GM12878 (cell line): ENCODE measurements at regions not wholly inside any gene's neighbourhood (a gene's known extent, or its start where the extent isn't known, plus 50 kb on each side); places are given as distances from the start of the nearest gene placed in this dataset.

Experiments
- ATAC-seq: fragments of 200-7000 bp; cut with Tn5 transposase; 3 replicates; pipeline ENCODE4 v1.9.1; 2020; ENCODE audit warnings: mild to moderate bottlenecking, moderate library complexity
- BruUV-seq: library from RNA; stranded (reverse); fragments of 400-500 nt; replicated peaks from 2 replicates; lab custom pipeline; 2021; lab: Mats Ljungman, UMichigan
- CTCF ChIA-PET: fragments of 300-600 bp; sonication (Branson Sonifier 250); formaldehyde crosslinking; extraction: SDS; loops from one replicate; lab custom pipeline; 2021; ENCODE audit warnings: inconsistent platforms; lab: Yijun Ruan, JAX
- POLR2A ChIA-PET: fragments of 350-600 bp; formaldehyde crosslinking; extraction: SDS; loops from one replicate; lab custom pipeline; 2021; ENCODE audit warnings: inconsistent platforms; lab: Charles Lee
- RAD21 ChIA-PET: fragments of 300-600 bp; sonication (Branson Sonifier 250); formaldehyde crosslinking; loops from one replicate; lab custom pipeline; 2023; ENCODE audit warnings: antibody characterized with exemption; ENCODE audit not compliant: unreplicated experiment; lab: Charles Lee
- SMC1A ChIA-PET: fragments of 300-600 bp; sonication (Branson Sonifier 250); formaldehyde crosslinking; loops from one replicate; lab custom pipeline; 2023; ENCODE audit not compliant: unreplicated experiment, uncharacterized antibody; lab: Charles Lee
- DNase-seq: peaks from one replicate; pipeline ENCODE4 v3.0.0-alpha.2; 2011; ENCODE audit warnings: low read depth, low spot score
- FAIRE-seq: peaks from 3 replicates; lab custom pipeline; 2011; peaks lifted over from hg19 to GRCh38; lab: Jason Lieb, UNC
- H2AFZ ChIP-seq: 2 replicates; pipeline ENCODE4 v1.6.0; 2011; ENCODE audit warnings: low read depth, low read length, control low read depth; ENCODE audit not compliant: control insufficient read depth
- H3K27ac ChIP-seq: 2 replicates; pipeline ENCODE4 v1.5.1; 2011; ENCODE audit warnings: control low read depth; ENCODE audit not compliant: control insufficient read depth, insufficient read depth
- H3K27me3 ChIP-seq, 2 experiments: replicated peaks in 1 of 2; 2 replicates each; pipeline versions ENCODE4 v1.6.0 to v1.6.1; 2011; ENCODE audit warnings: low read length in 1 of 2; ENCODE audit not compliant: control insufficient read depth in 2 of 2, insufficient read depth in 2 of 2
- H3K36me3 ChIP-seq, 2 experiments: 2 replicates each; pipeline ENCODE4 v1.5.1; 2011; ENCODE audit warnings: low read length in 1 of 2; ENCODE audit not compliant: control insufficient read depth in 2 of 2, insufficient read depth in 2 of 2
- H3K4me1 ChIP-seq: 2 replicates; pipeline ENCODE4 v1.6.1; 2011; ENCODE audit warnings: mild to moderate bottlenecking, low read length, moderate library complexity, mixed read lengths; ENCODE audit not compliant: control insufficient read depth, insufficient read depth
- H3K4me2 ChIP-seq: 2 replicates; pipeline ENCODE4 v1.6.0; 2011; ENCODE audit warnings: control low read depth; ENCODE audit not compliant: control insufficient read depth, insufficient read depth
- H3K4me3 ChIP-seq: fragments of 200-600 bp; sonication (generic); 2 replicates; pipeline ENCODE4 v1.5.1; 2016
- H3K79me2 ChIP-seq: 2 replicates; pipeline ENCODE4 v1.6.0; 2011; ENCODE audit warnings: low read length; ENCODE audit not compliant: control insufficient read depth, insufficient read depth
- H3K9ac ChIP-seq: 2 replicates; pipeline ENCODE4 v1.8.0; 2011; ENCODE audit warnings: low read length, control low read depth, mixed read lengths; ENCODE audit not compliant: control insufficient read depth, insufficient read depth
- H3K9me3 ChIP-seq: replicated peaks from 3 replicates; pipeline ENCODE4 v1.5.1; 2011; ENCODE audit warnings: mild to moderate bottlenecking, low read length; ENCODE audit not compliant: control insufficient read depth, insufficient read depth
- H4K20me1 ChIP-seq: 2 replicates; pipeline ENCODE4 v1.6.0; 2011; ENCODE audit not compliant: control insufficient read depth, insufficient read depth
- CBFB ChIP-seq: IDR thresholded peaks from 2 replicates; pipeline ENCODE4 v1.6.1; 2016; ENCODE audit warnings: antibody characterized with exemption, low read depth
- HSF1 ChIP-seq: fragments of 150-350 bp; IDR thresholded peaks from 2 replicates; pipeline ENCODE4 v1.6.1; 2014; ENCODE audit warnings: mild to moderate bottlenecking, low read depth, low read length
- KLF5 ChIP-seq: fragments of 450-650 bp; IDR thresholded peaks from 2 replicates; pipeline ENCODE4 v1.6.1; 2014; ENCODE audit warnings: mild to moderate bottlenecking; ENCODE audit not compliant: partially characterized antibody
- NBN ChIP-seq: fragments of 450-650 bp; IDR thresholded peaks from 2 replicates; pipeline ENCODE4 v1.6.1; 2016
- RAD51 ChIP-seq: fragments of 450-650 bp; IDR thresholded peaks from 2 replicates; pipeline ENCODE4 v1.6.1; 2016; ENCODE audit warnings: moderate library complexity, mild to moderate bottlenecking, inconsistent platforms
- YBX1 ChIP-seq: fragments of 450-650 bp; IDR thresholded peaks from 2 replicates; pipeline ENCODE4 v1.6.1; 2016; ENCODE audit warnings: antibody characterized with exemption
- WGBS: methylation state at CpG from one replicate; pipeline ENCODE4 v1.1.6; 2016; ENCODE audit warnings: low lambda C conversion rate; ENCODE audit not compliant: insufficient replicate concordance, insufficient coverage; ENCODE audit errors: missing lambda C conversion rate; 5-methylcytosine and 5-hydroxymethylcytosine counted together
- in situ Hi-C: fragments of 300-500 bp; cut with MboI; formaldehyde crosslinking; loops from 9 replicates; pipeline ENCODE4 v1.14.3; 2018; ENCODE audit warnings: mixed read lengths
- intact Hi-C: fragments of 100-400 bp; cut with micrococcal nuclease; formaldehyde crosslinking; loops from one replicate; pipeline ENCODE4 v1.14.2; 2022; ENCODE audit not compliant: unreplicated experiment

- BruUV-seq = no TSS peak
- Histone ChIP-seq H3K4me1 (no peaks in the 10 kb centered on the region), H3K79me2 (no peaks in the 10 kb centered on the region), H3K36me3 (no peaks in the 10 kb centered on the region), H2AFZ (no peak overlapping the region), H3K4me2 (no peak overlapping the region), H3K9ac (no peak overlapping the region), H3K4me3 (no peak overlapping the region), H4K20me1 (no peaks in the 10 kb centered on the region), H3K27me3 (no peaks in the 10 kb centered on the region), H3K9me3 (no peaks in the 10 kb centered on the region), H3K27ac (no peak overlapping the region)
- intact Hi-C loops (no loop called here), in situ Hi-C loops (no loop called here)
- no peak for FAIRE-seq
- POLR2A ChIA-PET = no interaction called here
- RAD21 ChIA-PET = no interaction called here
- DNase-seq = no peak
- ATAC-seq = no peak
- CTCF ChIA-PET = no interaction called here
- 0% methylated on average over 1 of the region's 1 CpG for WGBS
- TF ChIP-seq NBN = no peak
- no peak for TF ChIP-seq KLF5
- SMC1A ChIA-PET = no interaction called here
These were observed 578.8 kb downstream of the ANKRD50 start for GRCh38 chr4:124133753-124134152.

- ChIA-PET POLR2A (no interaction called here), CTCF (no interaction called here), RAD21 (no interaction called here), SMC1A (no interaction called here)
- WGBS = 0% methylated on average over 1 of the region's 1 CpG
- H3K4me2 ChIP-seq = no peak overlapping the region
- no peak overlapping the region for H3K4me3 ChIP-seq
- BruUV-seq = no TSS peak
- no peak for TF ChIP-seq RAD51
- TF ChIP-seq YBX1 = no peak
- TF ChIP-seq HSF1 = no peak
- no peak for TF ChIP-seq CBFB
- H3K27me3 ChIP-seq = no peaks in the 10 kb centered on the region
- no peaks in the 10 kb centered on the region for H3K79me2 ChIP-seq
- no peaks in the 10 kb centered on the region for H3K4me1 ChIP-seq
- no peaks in the 10 kb centered on the region for H4K20me1 ChIP-seq
- no peak for FAIRE-seq
- no peak for DNase-seq
- no peaks in the 10 kb centered on the region for H3K9me3 ChIP-seq
- ATAC-seq = no peak
- intact Hi-C loops (no loop called here), in situ Hi-C loops (no loop called here)
- H3K27ac ChIP-seq = no peak overlapping the region
- H3K36me3 ChIP-seq = no peaks in the 10 kb centered on the region
- H2AFZ ChIP-seq = no peak overlapping the region
- H3K9ac ChIP-seq = no peak overlapping the region
These were observed 577.1 kb downstream of the ANKRD50 start for GRCh38 chr4:124135409-124135813.
